MM.1S (cell line): ENCODE measurements at regions not wholly inside any gene's neighbourhood (a gene's known extent, or its start where the extent isn't known, plus 50 kb on each side); places are given as distances from the start of the nearest gene placed in this dataset.

Source experiments
- DNase-seq: peaks from one replicate; pipeline ENCODE4 v3.0.0-alpha.2; 2015
- H2AFZ ChIP-seq: fragments of 300-600 bp; sonication (generic); 2 replicates; pipeline ENCODE4 v1.6.0; 2016; ENCODE audit warnings: antibody characterized with exemption, low read length
- H3F3A ChIP-seq: fragments of 300-600 bp; sonication (generic); 2 replicates; pipeline ENCODE4 v1.6.1; 2016; ENCODE audit warnings: mild to moderate bottlenecking, antibody characterized with exemption, low read length, moderate library complexity, mixed read lengths; ENCODE audit not compliant: insufficient read depth
- H3K27ac ChIP-seq: fragments of 300-600 bp; sonication (generic); 2 replicates; pipeline ENCODE4 v1.5.1; 2016; ENCODE audit warnings: mild to moderate bottlenecking, low read length
- H3K27me3 ChIP-seq: fragments of 300-600 bp; sonication (generic); replicated peaks from 2 replicates; pipeline ENCODE4 v1.6.0; 2016; ENCODE audit warnings: low read length; ENCODE audit not compliant: insufficient read depth
- H3K36me3 ChIP-seq: fragments of 300-600 bp; sonication (generic); replicated peaks from 2 replicates; pipeline ENCODE4 v1.6.1; 2016; ENCODE audit warnings: mild to moderate bottlenecking, low read length, mixed read lengths; ENCODE audit not compliant: insufficient read depth
- H3K4me1 ChIP-seq: fragments of 300-600 bp; sonication (generic); 2 replicates; pipeline ENCODE4 v1.6.1; 2016; ENCODE audit warnings: low read length, mixed read lengths
- H3K4me2 ChIP-seq: fragments of 300-600 bp; sonication (generic); 2 replicates; pipeline ENCODE4 v1.6.0; 2016; ENCODE audit warnings: low read depth, low read length
- H3K4me3 ChIP-seq: fragments of 300-600 bp; sonication (generic); 2 replicates; pipeline ENCODE4 v1.5.1; 2016; ENCODE audit warnings: low read length, mixed read lengths
- H3K79me2 ChIP-seq: fragments of 300-600 bp; sonication (generic); 2 replicates; pipeline ENCODE4 v1.6.1; 2016; ENCODE audit warnings: mixed run types, low read length, mixed read lengths
- H3K9ac ChIP-seq: fragments of 300-600 bp; sonication (generic); 2 replicates; pipeline ENCODE4 v1.6.1; 2016; ENCODE audit warnings: low read length, mixed read lengths
- H3K9me2 ChIP-seq: fragments of 300-600 bp; sonication (generic); replicated peaks from 2 replicates; pipeline ENCODE4 v1.6.1; 2016; ENCODE audit warnings: mild to moderate bottlenecking, low read length, mixed read lengths; ENCODE audit not compliant: insufficient read depth
- H3K9me3 ChIP-seq: fragments of 300-600 bp; sonication (generic); replicated peaks from 2 replicates; pipeline ENCODE4 v1.6.1; 2016; ENCODE audit warnings: mild to moderate bottlenecking, low read length, mixed read lengths; ENCODE audit not compliant: insufficient read depth
- H4K20me1 ChIP-seq: fragments of 300-600 bp; sonication (generic); 2 replicates; pipeline ENCODE4 v1.6.1; 2016; ENCODE audit warnings: mild to moderate bottlenecking, low read length, moderate library complexity, mixed read lengths; ENCODE audit not compliant: insufficient read depth
- EZH2 ChIP-seq: fragments of 300-600 bp; sonication (generic); optimal IDR thresholded peaks from 2 replicates; pipeline ENCODE3; 2017; ENCODE audit warnings: low read depth, mild to moderate bottlenecking, antibody characterized with exemption, low read length, mixed read lengths
- EZH2phosphoT487 ChIP-seq: fragments of 300-600 bp; sonication (generic); IDR thresholded peaks from 2 replicates; pipeline ENCODE4 v1.6.1; 2018; ENCODE audit warnings: antibody characterized with exemption, low read length
- TF ChIP-seq, protein P1 (sequence below): fragments of 300-600 bp; sonication (generic); IDR thresholded peaks from 2 replicates; pipeline ENCODE4 v1.5.1; 2016; ENCODE audit warnings: antibody characterized with exemption, low read length, mixed read lengths

DNA sequence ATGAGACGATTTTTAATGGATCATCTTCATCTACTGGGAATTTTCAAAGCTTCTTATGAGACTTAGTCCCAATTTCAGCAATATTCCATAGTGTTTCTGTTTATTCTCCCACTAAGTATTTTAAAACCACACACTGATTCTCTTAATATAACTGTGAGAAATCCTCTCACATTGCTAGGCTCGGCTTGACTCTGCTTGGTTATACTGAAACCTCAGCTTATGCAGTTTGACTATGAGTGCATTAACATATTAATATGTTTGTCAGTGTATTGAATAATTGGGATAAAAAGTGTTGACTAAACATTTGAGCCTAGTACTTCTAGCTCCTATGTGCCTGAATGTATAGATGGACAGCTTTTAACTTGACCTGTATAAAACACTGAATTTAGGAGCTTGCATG is 298.5 kb upstream of the IZUMO3 start:
- Histone ChIP-seq H4K20me1 (no peaks in the 10 kb centered on the region), H3K4me2 (no peak overlapping the region; the same call in 1 of the 2 replicates), H3K9me2 (no peaks in the 10 kb centered on the region), H3K79me2 (no peaks in the 10 kb centered on the region), H3K9ac (no peak overlapping the region), H3F3A (no peaks in the 10 kb centered on the region), H3K27ac (peak overlapping the region; percentile 10; the same call in 1 of the 2 replicates), H2AFZ (no peak overlapping the region), H3K4me1 (peaks cover 14% of the 10 kb centered on the region; the same call in 1 of the 2 replicates), H3K36me3 (no peaks in the 10 kb centered on the region), H3K27me3 (no peaks in the 10 kb centered on the region), H3K4me3 (no peak overlapping the region), H3K9me3 (no peaks in the 10 kb centered on the region)
- TF ChIP-seq, protein P1, sequence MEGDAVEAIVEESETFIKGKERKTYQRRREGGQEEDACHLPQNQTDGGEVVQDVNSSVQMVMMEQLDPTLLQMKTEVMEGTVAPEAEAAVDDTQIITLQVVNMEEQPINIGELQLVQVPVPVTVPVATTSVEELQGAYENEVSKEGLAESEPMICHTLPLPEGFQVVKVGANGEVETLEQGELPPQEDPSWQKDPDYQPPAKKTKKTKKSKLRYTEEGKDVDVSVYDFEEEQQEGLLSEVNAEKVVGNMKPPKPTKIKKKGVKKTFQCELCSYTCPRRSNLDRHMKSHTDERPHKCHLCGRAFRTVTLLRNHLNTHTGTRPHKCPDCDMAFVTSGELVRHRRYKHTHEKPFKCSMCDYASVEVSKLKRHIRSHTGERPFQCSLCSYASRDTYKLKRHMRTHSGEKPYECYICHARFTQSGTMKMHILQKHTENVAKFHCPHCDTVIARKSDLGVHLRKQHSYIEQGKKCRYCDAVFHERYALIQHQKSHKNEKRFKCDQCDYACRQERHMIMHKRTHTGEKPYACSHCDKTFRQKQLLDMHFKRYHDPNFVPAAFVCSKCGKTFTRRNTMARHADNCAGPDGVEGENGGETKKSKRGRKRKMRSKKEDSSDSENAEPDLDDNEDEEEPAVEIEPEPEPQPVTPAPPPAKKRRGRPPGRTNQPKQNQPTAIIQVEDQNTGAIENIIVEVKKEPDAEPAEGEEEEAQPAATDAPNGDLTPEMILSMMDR: no peak
- TF ChIP-seq EZH2 (no peak), EZH2phosphoT487 (no peak)
- peak; percentile 53 for DNase-seq

DNA sequence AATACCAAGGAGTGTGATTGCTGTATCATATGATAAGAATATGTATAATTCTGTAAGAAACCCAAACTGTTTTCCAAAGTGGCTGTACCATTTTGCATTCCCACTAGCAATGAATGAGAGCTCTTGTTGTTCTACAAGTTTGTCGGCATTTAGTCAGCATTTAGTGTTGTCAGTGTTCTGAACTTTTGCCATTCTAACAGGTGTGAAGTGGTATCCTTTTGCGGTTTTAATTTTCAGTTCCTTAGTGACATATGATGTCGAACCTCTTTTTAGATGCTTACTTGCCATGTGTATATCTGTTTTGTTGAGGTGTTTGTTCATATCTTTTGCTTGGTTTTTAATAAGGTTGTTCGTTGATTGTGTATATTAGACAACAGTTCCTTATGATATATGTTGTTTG is 296.3 kb upstream of the IZUMO3 start:
- peak; percentile 74 for DNase-seq
- H3K9me2 ChIP-seq: no peaks in the 10 kb centered on the region
- TF ChIP-seq, protein P1: no peak
- TF ChIP-seq EZH2 (no peak), EZH2phosphoT487 (no peak)
- no peaks in the 10 kb centered on the region for H3K36me3 ChIP-seq
- H3K9ac ChIP-seq: no peak overlapping the region
- H3F3A ChIP-seq: no peaks in the 10 kb centered on the region
- no peak overlapping the region for H2AFZ ChIP-seq
- no peaks in the 10 kb centered on the region for H3K79me2 ChIP-seq
- H3K27me3 ChIP-seq: no peaks in the 10 kb centered on the region
- peaks cover 14% of the 10 kb centered on the region; the same call in 1 of the 2 replicates for H3K4me1 ChIP-seq
- H3K9me3 ChIP-seq: no peaks in the 10 kb centered on the region
- H4K20me1 ChIP-seq: no peaks in the 10 kb centered on the region
- no peak overlapping the region for H3K4me3 ChIP-seq
- peak overlapping the region; percentile 54; the same call in 1 of the 2 replicates for H3K27ac ChIP-seq
- H3K4me2 ChIP-seq: peak overlapping the region; percentile 18; the same call in 1 of the 2 replicates

DNA sequence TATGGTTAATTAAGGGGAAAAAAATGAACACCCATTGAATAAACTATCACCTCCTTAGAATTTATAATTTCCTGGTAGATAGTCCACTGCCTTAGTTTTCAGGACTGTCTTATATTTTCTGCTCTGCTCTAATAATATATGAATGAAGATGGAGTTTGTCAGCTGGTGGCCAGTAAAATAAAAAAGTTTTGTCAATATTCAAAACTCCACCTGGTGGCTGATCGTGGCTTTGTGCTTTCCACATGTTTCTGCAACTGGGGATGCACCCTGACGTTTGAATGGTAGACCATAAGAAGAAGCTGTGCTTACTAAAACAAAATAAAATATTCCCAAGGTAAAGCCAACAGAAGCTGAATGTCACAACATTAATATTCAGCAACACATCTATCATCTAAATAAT is 286.6 kb upstream of the IZUMO3 start:
- no peak overlapping the region for H3K9ac ChIP-seq
- DNase-seq: peak; percentile 17

More for the DNA sequence above, 286.6 kb upstream of the IZUMO3 start:
- H2AFZ ChIP-seq: no peak overlapping the region
- H3K27me3 ChIP-seq: no peaks in the 10 kb centered on the region
- H3K79me2 ChIP-seq: no peaks in the 10 kb centered on the region
- H3K9me2 ChIP-seq: no peaks in the 10 kb centered on the region
- TF ChIP-seq EZH2: no peak
- TF ChIP-seq EZH2phosphoT487: no peak
- TF ChIP-seq, protein P1: peak; percentile 29
- H3F3A ChIP-seq: no peaks in the 10 kb centered on the region
- no peak overlapping the region for H3K27ac ChIP-seq
- no peaks in the 10 kb centered on the region for H3K9me3 ChIP-seq
- no peak overlapping the region for H3K4me3 ChIP-seq
- no peaks in the 10 kb centered on the region for H3K4me1 ChIP-seq
- no peak overlapping the region for H3K4me2 ChIP-seq
- no peaks in the 10 kb centered on the region for H3K36me3 ChIP-seq
- H4K20me1 ChIP-seq: no peaks in the 10 kb centered on the region
